ENCODE measurements at regions not wholly inside any gene's neighbourhood (a gene's known extent, or its start where the extent isn't known, plus 50 kb on each side); places are given as distances from the start of the nearest gene placed in this dataset.

GRCh38 chr7:10211016-10211415, 762.7 kb upstream of the PHF14 start:
- H3K4me2 ChIP-seq (ENCODE audit: insufficient read depth, insufficient read length, low read length), result no peak overlapping the region
- H4K91ac ChIP-seq (ENCODE audit: insufficient read length, low read depth, low read length), result no peak overlapping the region
- no peak overlapping the region for H3K9ac ChIP-seq (ENCODE audit: extremely low read depth, insufficient read length, low read length)
- no peak for DNase-seq
- H2BK20ac ChIP-seq (ENCODE audit: low read depth, low read length, poor library complexity, severe bottlenecking), result no peak overlapping the region
- no peaks in the 10 kb centered on the region for H3K4me1 ChIP-seq (ENCODE audit: insufficient read depth, low read length)
- H3K9me3 ChIP-seq (ENCODE audit: control insufficient read depth, low read depth, low read length), result peaks cover 8% of the 10 kb centered on the region
- no peaks in the 10 kb centered on the region for H4K20me1 ChIP-seq (ENCODE audit: control insufficient read depth, insufficient read depth, insufficient read length)
- no peak overlapping the region for H3K14ac ChIP-seq (ENCODE audit: insufficient read depth, low read length)
- no peak overlapping the region for H4K8ac ChIP-seq (replicated peaks; ENCODE audit: insufficient read length, low read depth, low read length)
- no CpG with 5 or more reads among the region's 1 CpG for WGBS (ENCODE audit: extremely low coverage, insufficient read length, low lambda C conversion rate)
- no peak overlapping the region for H2AK5ac ChIP-seq (ENCODE audit: insufficient read length, low read length)
- no peak overlapping the region for H2BK12ac ChIP-seq (ENCODE audit: insufficient read length, low read depth, low read length)
- no peak overlapping the region for H3K56ac ChIP-seq (ENCODE audit: insufficient read length, low read depth, low read length)
- H3K18ac ChIP-seq (ENCODE audit: insufficient read length, low read depth, low read length), result no peak overlapping the region
- TF ChIP-seq, protein P1, sequence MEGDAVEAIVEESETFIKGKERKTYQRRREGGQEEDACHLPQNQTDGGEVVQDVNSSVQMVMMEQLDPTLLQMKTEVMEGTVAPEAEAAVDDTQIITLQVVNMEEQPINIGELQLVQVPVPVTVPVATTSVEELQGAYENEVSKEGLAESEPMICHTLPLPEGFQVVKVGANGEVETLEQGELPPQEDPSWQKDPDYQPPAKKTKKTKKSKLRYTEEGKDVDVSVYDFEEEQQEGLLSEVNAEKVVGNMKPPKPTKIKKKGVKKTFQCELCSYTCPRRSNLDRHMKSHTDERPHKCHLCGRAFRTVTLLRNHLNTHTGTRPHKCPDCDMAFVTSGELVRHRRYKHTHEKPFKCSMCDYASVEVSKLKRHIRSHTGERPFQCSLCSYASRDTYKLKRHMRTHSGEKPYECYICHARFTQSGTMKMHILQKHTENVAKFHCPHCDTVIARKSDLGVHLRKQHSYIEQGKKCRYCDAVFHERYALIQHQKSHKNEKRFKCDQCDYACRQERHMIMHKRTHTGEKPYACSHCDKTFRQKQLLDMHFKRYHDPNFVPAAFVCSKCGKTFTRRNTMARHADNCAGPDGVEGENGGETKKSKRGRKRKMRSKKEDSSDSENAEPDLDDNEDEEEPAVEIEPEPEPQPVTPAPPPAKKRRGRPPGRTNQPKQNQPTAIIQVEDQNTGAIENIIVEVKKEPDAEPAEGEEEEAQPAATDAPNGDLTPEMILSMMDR (conservative IDR thresholded peaks at IDR 0.05), result no peak
- no peaks in the 10 kb centered on the region for H3K4me1 Mint-ChIP-seq
- no peak overlapping the region for H2BK120ac ChIP-seq (ENCODE audit: low read depth, low read length, poor library complexity, severe bottlenecking)
- no peak overlapping the region for H2AFZ ChIP-seq (ENCODE audit: low read length)
- peaks cover 0 to 12% (median 9%) of the 10 kb centered on the region in 3 experiments; a peak in 5 of 7 replicates for H3K36me3 Mint-ChIP-seq (ENCODE audit: insufficient read depth in 1 of 3, low read depth in 3 of 3)
- H3K79me2 ChIP-seq (ENCODE audit: insufficient read depth, low read length), result no peaks in the 10 kb centered on the region
- H3K27me3 Mint-ChIP-seq (ENCODE audit: low read depth), result no peaks in the 10 kb centered on the region
- peaks cover 9 to 13% of the 10 kb centered on the region in 2 experiments; a peak in 4 of 5 replicates for H3K9me3 Mint-ChIP-seq
- no peak overlapping the region for H4K5ac ChIP-seq (ENCODE audit: insufficient read length, low read depth, low read length)
- no peak overlapping the region for H3K23ac ChIP-seq (ENCODE audit: insufficient read length, low read depth, low read length)
- H3K27me3 ChIP-seq (ENCODE audit: insufficient read depth, low read length), result no peaks in the 10 kb centered on the region
- no peak overlapping the region for H2BK15ac ChIP-seq (ENCODE audit: low read depth, low read length)
- no peaks in the 10 kb centered on the region for H3K79me1 ChIP-seq (ENCODE audit: insufficient read depth, low read depth, low read length, poor library complexity, severe bottlenecking)
- H3K23me2 ChIP-seq (ENCODE audit: insufficient read length, low read depth, low read length, poor library complexity, severe bottlenecking), result no peaks in the 10 kb centered on the region
- H3T11ph ChIP-seq (ENCODE audit: low read length), result no peak overlapping the region
- H3K4me3 Mint-ChIP-seq, result no peak overlapping the region
- H3K4ac ChIP-seq (ENCODE audit: low read depth, low read length), result no peak overlapping the region
- no peak overlapping the region for H3K27ac Mint-ChIP-seq
- no peak overlapping the region for H3K27ac ChIP-seq (ENCODE audit: insufficient read length, low read depth, low read length)
- no peak overlapping the region for H2BK5ac ChIP-seq (ENCODE audit: insufficient read length, low read length)

All from H9 (cell line).